GM18511 (cell line): ENCODE measurements at regions not wholly inside any gene's neighbourhood (a gene's known extent, or its start where the extent isn't known, plus 50 kb on each side); places are given as distances from the start of the nearest gene placed in this dataset.
"Not testable (repeated sequence)": the region's sequence is repeated elsewhere in the genome, so short reads cannot be mapped to it uniquely, and the experiment has no call there.

Source experiments
- ATAC-seq: cut with Tn5 transposase; IDR thresholded peaks from one replicate; pipeline ENCODE4 v1.9.1; 2021; ENCODE audit warnings: mild to moderate bottlenecking, moderate library complexity; ENCODE audit not compliant: unreplicated experiment

- ATAC-seq, result peak; percentile 54
Measured at GRCh38 chr20:48339190-48339985, 488.4 kb downstream of the PREX1 start.

- ATAC-seq, result no peak
Measured at GRCh38 chr20:48338717-48339116, 489.1 kb downstream of the PREX1 start.

- no peak for ATAC-seq
Measured at GRCh38 chr20:48336597-48336996, 491.2 kb downstream of the PREX1 start.

GRCh38 chr20:48335308-48336050 is 492.3 kb downstream of the PREX1 start:
- no peak for ATAC-seq

- ATAC-seq, result no peak
Measured at GRCh38 chr20:48333707-48334106, 494.1 kb downstream of the PREX1 start.

- ATAC-seq, result no peak
Measured at GRCh38 chr20:48332555-48332954, 495.2 kb downstream of the PREX1 start.

- no peak for ATAC-seq
Measured at GRCh38 chr20:48331518-48332286, 496.1 kb downstream of the PREX1 start.

- ATAC-seq, result no peak
Measured at GRCh38 chr20:48329676-48330664, 497.8 kb downstream of the PREX1 start.

- no peak for ATAC-seq
Measured at GRCh38 chr20:48329031-48329615, 498.7 kb downstream of the PREX1 start.

- ATAC-seq, result not testable (repeated sequence)
Measured at GRCh38 chr20:48327848-48328247, 500.0 kb downstream of the PREX1 start.

GRCh38 chr20:48326868-48327267 is 500.9 kb downstream of the PREX1 start:
- no peak for ATAC-seq

GRCh38 chr20:48326434-48326691 is 501.4 kb downstream of the PREX1 start:
- no peak for ATAC-seq

- ATAC-seq, result no peak
Measured at GRCh38 chr20:48325656-48326433, 502.0 kb downstream of the PREX1 start.

GRCh38 chr20:48324744-48325143 is 503.1 kb downstream of the PREX1 start:
- no peak for ATAC-seq

- ATAC-seq, result no peak
Measured at GRCh38 chr20:48321271-48321670, 506.5 kb downstream of the PREX1 start.

- ATAC-seq, result no peak
Measured at GRCh38 chr20:48319943-48320584, 507.7 kb downstream of the PREX1 start.

- no peak for ATAC-seq
Measured at GRCh38 chr20:48317578-48317977, 510.2 kb downstream of the PREX1 start.

- no peak for ATAC-seq
Measured at GRCh38 chr20:48314925-48315592, 512.7 kb downstream of the PREX1 start.
